HCT116 (cell line): ENCODE measurements at regions not wholly inside any gene's neighbourhood (a gene's known extent, or its start where the extent isn't known, plus 50 kb on each side); places are given as distances from the start of the nearest gene placed in this dataset.

ENCODE experiments used
- ATAC-seq: fragments of 200-7000 bp; cut with Tn5 transposase; 2 replicates; pipeline ENCODE4 v1.9.1; 2020; ENCODE audit warnings: mild to moderate bottlenecking, moderate library complexity
- BruUV-seq: library from RNA; stranded (reverse); fragments of 400-500 nt; replicated peaks from 2 replicates; lab custom pipeline; 2021; lab: Mats Ljungman, UMichigan
- CTCF ChIA-PET: fragments of 300-600 bp; sonication (Branson Sonifier 250); formaldehyde crosslinking; loops from one replicate; lab custom pipeline; 2021; ENCODE audit warnings: antibody characterized with exemption; lab: Charles Lee
- POLR2A ChIA-PET: fragments of 300-600, 350-600 bp; sonication (Branson Sonifier 250); formaldehyde crosslinking; loops from one replicate; lab custom pipeline; 2021; ENCODE audit warnings: antibody characterized with exemption; lab: Charles Lee
- RAD21 ChIA-PET, 2 experiments: fragments of 300-600 bp; sonication (Branson Sonifier 250); formaldehyde crosslinking; loops; one replicate each; lab custom pipeline; 2023; ENCODE audit warnings: low total read pairs in 2 of 2; ENCODE audit not compliant: uncharacterized antibody in 2 of 2, unreplicated experiment in 2 of 2, low non-redundant PET in 1 of 2; lab: Charles Lee
- DNase-seq: peaks from one replicate; pipeline ENCODE4 v3.0.0-alpha.2; 2010; ENCODE audit warnings: low read depth, low spot score
- H2AFZ ChIP-seq: fragments of 200-600 bp; shearing (Covaris generic), sonication (generic); 2 replicates; pipeline ENCODE4 v1.6.1; 2017; ENCODE audit warnings: low read depth, mixed run types, mixed read lengths, antibody characterized with exemption, low read length; ENCODE audit not compliant: poor library complexity, severe bottlenecking
- H3K27ac ChIP-seq: 2 replicates; pipeline ENCODE4 v1.5.1; 2012; ENCODE audit warnings: low read depth, low read length
- H3K27me3 ChIP-seq: fragments of 200-600 bp; sonication (generic); 2 replicates; pipeline ENCODE4 v1.6.1; 2016; ENCODE audit warnings: mixed run types, low read length, mixed read lengths; ENCODE audit not compliant: insufficient read depth
- H3K36me3 ChIP-seq, 2 experiments: fragments of 200-500 bp in 1 of 2; fragments of 200-600 bp in 1 of 2; sonication (Bioruptor generic) in 1 of 2; sonication (generic) in 1 of 2; 2 replicates each; pipeline versions ENCODE4 v1.5.1 to v1.6.1; 2014 to 2016; ENCODE audit warnings: low read length in 2 of 2, inconsistent platforms in 1 of 2, mixed read lengths in 1 of 2, mixed run types in 1 of 2; ENCODE audit not compliant: insufficient read depth in 2 of 2, control insufficient read depth in 1 of 2
- H3K4me1 ChIP-seq, 2 experiments: fragments of 200-600 bp in 1 of 2; sonication (generic) in 1 of 2; 2 replicates each; pipeline versions ENCODE4 v1.5.1 to v1.6.1; 2012 to 2017; ENCODE audit warnings: low read length in 2 of 2, inconsistent platforms in 1 of 2, mild to moderate bottlenecking in 1 of 2, mixed read lengths in 1 of 2, mixed run types in 1 of 2, moderate library complexity in 1 of 2; ENCODE audit not compliant: insufficient read depth in 2 of 2, control insufficient read depth in 1 of 2
- H3K4me2 ChIP-seq: fragments of 200-600 bp; sonication (generic); 2 replicates; pipeline ENCODE4 v1.6.1; 2017; ENCODE audit warnings: mixed run types, low read length, mixed read lengths
- H3K4me3 ChIP-seq, 2 experiments: fragments of 200-600 bp in 1 of 2; sonication (generic) in 1 of 2; replicated peaks in 1 of 2; 2 replicates each; pipeline ENCODE4 v1.5.1; 2011 to 2016; ENCODE audit warnings: low read length in 2 of 2, control low read depth in 1 of 2, low read depth in 1 of 2, mild to moderate bottlenecking in 1 of 2, mixed read lengths in 1 of 2, mixed run types in 1 of 2
- H3K79me2 ChIP-seq: fragments of 200-600 bp; sonication (generic); 2 replicates; pipeline ENCODE4 v1.6.1; 2017; ENCODE audit warnings: mild to moderate bottlenecking, mixed run types, low read length, moderate library complexity, mixed read lengths; ENCODE audit not compliant: insufficient read depth
- H3K9ac ChIP-seq: fragments of 200-600 bp; sonication (generic); 2 replicates; pipeline ENCODE4 v1.6.1; 2016; ENCODE audit warnings: low read length, mixed read lengths
- H3K9me2 ChIP-seq: fragments of 200-600 bp; sonication (generic), shearing (Covaris generic); 2 replicates; pipeline ENCODE4 v1.6.1; 2017; ENCODE audit warnings: mixed run types, mild to moderate bottlenecking, moderate library complexity; ENCODE audit not compliant: insufficient read depth
- H3K9me3 ChIP-seq, 2 experiments: fragments of 200-500 bp in 1 of 2; fragments of 200-600 bp in 1 of 2; sonication (Bioruptor generic) in 1 of 2; sonication (generic) in 1 of 2; 2 replicates each; pipeline ENCODE4 v1.6.1; 2014 to 2017; ENCODE audit warnings: low read length in 2 of 2, mixed read lengths in 2 of 2, inconsistent platforms in 1 of 2, low read depth in 1 of 2, mild to moderate bottlenecking in 1 of 2, mixed run types in 1 of 2, moderate library complexity in 1 of 2; ENCODE audit not compliant: control insufficient read depth in 1 of 2, insufficient read depth in 1 of 2
- H4K20me1 ChIP-seq: fragments of 200-600 bp; sonication (generic), shearing (Covaris generic); 2 replicates; pipeline ENCODE4 v1.6.1; 2017; ENCODE audit warnings: mixed run types, mild to moderate bottlenecking, moderate library complexity; ENCODE audit not compliant: insufficient read depth
- EGR1 ChIP-seq: IDR thresholded peaks from 2 replicates; pipeline ENCODE4 v1.6.1; 2012; ENCODE audit warnings: low read depth
- EZH2phosphoT487 ChIP-seq: fragments of 200-600 bp; IDR thresholded peaks from 2 replicates; pipeline ENCODE4 v1.6.1; 2018; ENCODE audit warnings: antibody characterized with exemption, borderline replicate concordance
- JUND ChIP-seq: IDR thresholded peaks from 2 replicates; pipeline ENCODE4 v1.6.1; 2012
- MAX ChIP-seq: IDR thresholded peaks from 2 replicates; pipeline ENCODE4 v1.6.1; 2012
- REST ChIP-seq: IDR thresholded peaks from 2 replicates; pipeline ENCODE4 v1.6.1; 2012; ENCODE audit warnings: low read depth
- ZFX ChIP-seq: fragments of 450-650 bp; IDR thresholded peaks from 2 replicates; pipeline ENCODE4 v1.6.1; 2017
- ZNF274 ChIP-seq: fragments of 200-500 bp; sonication (Bioruptor generic); IDR thresholded peaks from 2 replicates; pipeline ENCODE4 v1.6.1; 2014; ENCODE audit warnings: mild to moderate bottlenecking, low read depth, low read length, inconsistent platforms
- intact Hi-C: fragments of 100-400 bp; cut with micrococcal nuclease; formaldehyde crosslinking; loops from 2 replicates; pipeline ENCODE4 v1.10.0; 2022

GRCh38 chr2:213233438-213234330 is 50.6 kb upstream of the SPAG16 start:
- no peak overlapping the region for H3K27ac ChIP-seq
- H3K4me1 ChIP-seq = peaks cover 1 to 4% of the 10 kb centered on the region in 2 experiments; a peak in 3 of 4 replicates
- no peaks in the 10 kb centered on the region for H3K9me3 ChIP-seq
- TF ChIP-seq MAX = no peak
- no peak for TF ChIP-seq JUND
- TF ChIP-seq ZNF274 = no peak
- no peak for TF ChIP-seq ZFX
- no peak for TF ChIP-seq EGR1
- TF ChIP-seq EZH2phosphoT487 = no peak
- TF ChIP-seq REST = no peak
- H3K9ac ChIP-seq = no peak overlapping the region
- POLR2A ChIA-PET = no interaction called here
- H3K9me2 ChIP-seq = no peaks in the 10 kb centered on the region
- H4K20me1 ChIP-seq = no peaks in the 10 kb centered on the region
- no peaks in the 10 kb centered on the region for H3K36me3 ChIP-seq
- intact Hi-C loops = no loop called here
- no peak overlapping the region for H3K4me2 ChIP-seq
- RAD21 ChIA-PET = no interaction called here
- no peak overlapping the region for H2AFZ ChIP-seq
- no peak for DNase-seq
- no peak for ATAC-seq
- CTCF ChIA-PET = no interaction called here
- no peak overlapping the region for H3K4me3 ChIP-seq
- no peaks in the 10 kb centered on the region for H3K27me3 ChIP-seq
- H3K79me2 ChIP-seq = no peaks in the 10 kb centered on the region
- BruUV-seq = no TSS peak
